HG03103 (cell line): ENCODE measurements at regions not wholly inside any gene's neighbourhood (a gene's known extent, or its start where the extent isn't known, plus 50 kb on each side); places are given as distances from the start of the nearest gene placed in this dataset.
"Not testable (repeated sequence)": the region's sequence is repeated elsewhere in the genome, so short reads cannot be mapped to it uniquely, and the experiment has no call there.

ENCODE experiments used
- ATAC-seq: cut with Tn5 transposase; IDR thresholded peaks from one replicate; pipeline ENCODE4 v1.9.1; 2021; ENCODE audit warnings: low read depth; ENCODE audit not compliant: unreplicated experiment

GRCh38 chr14:81738946-81739659, 205.4 kb upstream of the SEL1L start:
- ATAC-seq: no peak

- ATAC-seq: no peak
These were observed 210.0 kb upstream of the SEL1L start for GRCh38 chr14:81743605-81744004.

DNA sequence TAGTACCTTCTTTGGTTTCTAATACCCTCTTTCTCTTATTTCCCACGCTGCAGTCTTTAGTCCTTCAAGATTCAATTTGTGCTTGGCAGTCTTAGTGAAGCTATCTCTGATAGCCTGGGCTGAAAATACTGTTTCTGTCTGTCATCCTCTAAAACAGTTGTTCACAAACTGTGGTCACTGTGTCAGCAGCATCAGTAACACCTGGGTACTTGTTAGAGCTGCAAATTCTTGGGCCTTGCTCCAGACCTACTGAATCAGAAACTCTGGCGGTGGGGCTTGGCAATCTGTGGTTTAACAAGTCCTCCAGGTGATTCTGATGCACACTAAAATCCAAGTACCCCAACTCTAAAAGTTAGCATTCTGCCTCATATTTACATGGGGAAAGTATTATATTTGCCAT, 217.5 kb upstream of the SEL1L start:
- ATAC-seq: no peak

DNA sequence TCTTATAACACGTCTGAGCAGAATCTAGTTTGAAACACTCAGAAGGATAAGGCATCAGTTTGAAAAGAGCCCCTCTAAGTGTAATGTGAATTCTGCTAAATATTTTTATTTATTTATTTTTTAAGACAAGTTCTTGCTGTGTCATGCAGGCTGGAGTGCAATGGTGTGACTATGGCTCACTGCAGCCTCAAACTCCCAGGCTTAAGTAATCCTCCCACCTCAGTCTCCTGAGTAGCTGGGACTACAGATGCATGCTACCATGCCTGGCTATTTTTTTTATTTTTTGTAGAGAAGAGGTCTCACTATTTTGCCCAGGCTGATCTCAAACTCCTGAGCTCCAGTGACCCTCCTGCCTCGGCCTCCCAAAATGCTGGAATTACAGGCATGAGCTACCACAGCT, 225.9 kb upstream of the SEL1L start:
- ATAC-seq: no peak

GRCh38 chr14:81765651-81766275, 232.1 kb upstream of the SEL1L start:
- ATAC-seq: no peak

GRCh38 chr14:81766321-81766915, 232.8 kb upstream of the SEL1L start:
- no peak for ATAC-seq

DNA sequence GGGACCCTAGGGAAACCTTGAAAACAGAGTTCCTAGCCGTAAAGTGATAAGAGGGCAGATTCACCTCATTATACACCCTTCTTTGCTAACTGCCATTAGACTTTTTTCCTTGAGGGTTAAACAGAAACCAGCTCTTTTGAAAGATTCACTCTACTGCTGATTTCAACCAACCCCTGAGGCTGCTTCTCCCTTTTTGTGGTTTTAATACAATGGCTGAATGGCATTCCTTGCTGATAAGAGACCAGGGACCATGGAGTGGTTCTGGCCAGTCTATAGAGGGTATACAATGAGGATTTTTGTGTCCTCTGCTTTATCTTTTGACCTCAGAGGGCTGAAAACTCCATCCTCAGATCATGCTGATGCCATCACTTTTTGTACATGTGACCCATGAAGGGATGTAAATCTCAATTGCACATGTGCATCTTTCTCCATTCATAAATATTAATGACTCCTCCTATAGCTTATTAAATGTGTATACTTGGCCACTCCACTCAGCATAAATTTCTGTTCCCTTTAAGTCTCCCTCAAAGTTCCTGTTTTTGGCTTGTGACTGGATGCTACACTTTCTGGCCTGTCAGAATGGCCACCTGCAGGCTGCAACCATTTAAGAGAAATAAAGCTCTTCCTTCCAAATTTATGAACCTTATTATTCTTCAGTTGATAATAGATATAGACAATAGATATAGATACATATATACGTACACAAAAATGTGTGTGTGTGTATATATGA, 233.8 kb upstream of the SEL1L start:
- ATAC-seq: no peak

DNA sequence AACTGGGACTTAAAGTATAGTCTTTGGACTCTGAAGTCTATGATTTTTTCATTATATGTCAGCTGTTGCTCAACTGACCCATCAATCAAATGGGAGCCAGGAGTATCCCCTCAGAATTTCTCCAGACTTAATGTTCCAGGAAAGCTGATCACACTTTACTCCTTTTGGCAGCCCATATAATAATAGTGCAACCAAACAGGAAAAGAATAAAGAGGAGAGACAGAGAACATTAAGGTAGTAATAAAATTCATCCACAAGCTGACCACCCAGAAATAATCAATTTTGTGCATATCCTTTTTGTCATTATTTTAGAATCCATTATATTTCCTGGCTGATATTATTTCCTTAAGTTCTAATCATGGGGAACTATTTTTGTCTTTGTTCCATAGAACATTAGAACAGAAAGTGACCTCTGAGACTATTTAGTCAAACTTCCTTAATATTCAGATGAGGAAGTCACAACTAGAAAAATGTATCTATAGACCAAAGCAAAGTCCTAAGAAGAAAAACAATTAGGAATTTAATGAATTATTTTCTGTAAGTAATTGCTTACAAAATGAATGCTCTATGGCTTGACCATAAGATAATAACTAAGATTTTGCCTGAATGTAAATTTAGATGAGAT, 238.1 kb upstream of the SEL1L start:
- no peak for ATAC-seq

DNA sequence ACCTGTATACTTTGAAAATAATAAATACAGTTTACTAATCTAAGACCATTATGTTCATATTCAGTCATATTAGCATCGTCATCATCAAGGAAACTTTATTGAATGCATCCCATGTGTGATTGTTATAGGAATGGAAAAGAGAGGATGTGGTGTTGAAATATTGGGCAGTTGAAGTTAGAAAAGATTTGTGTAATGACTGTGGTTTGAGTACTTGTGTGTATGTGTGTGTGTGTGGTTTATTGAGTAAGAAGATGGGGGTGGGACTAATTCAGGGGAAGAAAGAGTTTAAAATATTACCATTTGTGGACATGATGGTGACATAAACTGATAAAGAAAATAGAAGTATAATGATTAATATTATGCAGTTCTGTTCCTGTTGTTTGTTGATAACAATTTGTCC, 238.7 kb upstream of the SEL1L start:
- ATAC-seq: no peak

DNA sequence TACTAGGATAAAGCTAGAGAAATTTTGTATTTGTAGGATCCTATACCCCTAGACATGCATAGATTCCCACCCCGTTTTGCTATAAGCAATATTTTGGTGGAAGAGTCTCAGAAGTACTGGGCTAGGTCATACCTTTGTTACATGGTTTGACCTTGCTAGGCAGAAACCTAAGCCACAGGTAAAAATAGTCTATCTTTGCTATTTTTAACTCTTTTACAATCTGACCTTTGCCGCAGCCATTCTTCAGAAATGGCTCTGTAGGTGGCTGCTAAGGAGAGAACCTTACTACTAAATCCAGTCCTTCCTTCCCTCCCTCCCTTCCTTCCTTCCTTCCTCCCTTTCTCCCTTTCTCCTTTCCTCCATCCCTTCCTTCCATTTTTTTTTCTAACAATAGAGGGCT, 242.9 kb upstream of the SEL1L start:
- ATAC-seq: no peak

DNA sequence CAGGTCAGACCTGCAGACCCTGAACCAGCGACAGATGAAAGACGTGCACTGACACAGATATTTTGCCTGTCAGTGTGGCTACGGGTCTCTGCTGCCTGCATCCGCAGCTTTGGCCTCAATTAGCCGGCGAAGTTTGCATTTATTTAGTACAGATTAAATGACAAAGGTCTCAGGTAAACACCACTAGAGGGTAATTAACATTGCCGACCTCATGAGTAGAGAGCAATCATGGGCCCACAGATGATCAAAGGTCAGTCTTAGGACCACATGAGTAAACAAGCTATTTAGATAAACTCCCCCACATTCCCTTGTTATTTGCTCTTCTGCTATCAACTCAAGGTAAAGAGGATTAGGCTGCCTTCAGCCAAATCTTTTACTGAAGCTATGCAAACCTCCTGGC, 248.1 kb upstream of the SEL1L start:
- ATAC-seq: not testable (repeated sequence)

GRCh38 chr14:81784084-81784483, 250.4 kb upstream of the SEL1L start:
- ATAC-seq: no peak

- ATAC-seq: no peak
These were observed 263.7 kb upstream of the SEL1L start for GRCh38 chr14:81797315-81797714.

GRCh38 chr14:81801921-81802320, 268.3 kb upstream of the SEL1L start:
- ATAC-seq: no peak

- no peak for ATAC-seq
These were observed 268.7 kb upstream of the SEL1L start for GRCh38 chr14:81802341-81802740.

DNA sequence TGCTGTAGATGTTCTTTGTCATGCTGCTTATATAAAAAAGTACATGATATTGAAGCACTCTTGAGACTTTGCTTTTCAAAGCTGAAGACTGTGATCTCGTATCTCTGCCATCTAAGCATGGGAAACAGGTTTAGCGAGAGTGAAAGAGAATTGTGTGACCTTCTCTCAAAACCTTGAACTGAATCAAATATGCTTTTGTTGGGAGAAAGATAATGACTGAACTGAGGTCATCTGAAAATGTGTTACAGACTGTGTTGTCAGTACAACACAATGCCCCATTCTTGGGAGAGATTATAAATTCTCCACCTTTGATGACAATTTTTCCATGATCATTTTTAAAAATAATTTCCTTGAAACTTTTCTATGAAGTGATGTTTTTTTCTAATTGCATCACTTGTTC, 272.1 kb upstream of the SEL1L start:
- ATAC-seq: no peak

DNA sequence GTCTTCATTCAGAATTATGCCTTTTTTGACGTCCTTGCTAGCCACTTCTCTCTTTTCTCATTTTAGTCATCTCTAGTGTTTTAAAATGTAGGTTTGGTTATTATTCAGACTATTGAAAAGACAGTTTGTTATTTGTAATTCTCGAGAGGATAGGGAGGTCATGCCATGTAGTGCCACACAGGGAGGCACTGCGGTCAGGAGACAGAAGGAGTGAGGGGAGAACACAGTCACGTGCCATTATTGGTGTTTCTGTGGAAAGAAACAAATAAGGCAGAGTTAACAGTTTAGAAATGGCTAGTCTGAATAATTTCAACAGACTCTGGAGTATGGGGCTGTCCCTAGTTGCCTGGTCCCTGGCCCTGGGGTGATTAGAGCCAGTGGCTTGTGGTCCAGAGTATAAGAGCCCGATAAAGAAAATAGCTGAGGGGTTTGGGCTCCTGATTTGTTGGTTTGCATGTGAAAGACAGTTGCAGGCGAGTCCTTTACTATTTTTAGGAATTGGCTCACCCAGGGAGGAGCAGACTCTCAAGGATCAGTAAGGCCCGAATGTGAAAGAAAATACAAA, 278.1 kb upstream of the SEL1L start:
- no peak for ATAC-seq

GRCh38 chr14:81818271-81818670, 284.6 kb upstream of the SEL1L start:
- ATAC-seq: no peak

DNA sequence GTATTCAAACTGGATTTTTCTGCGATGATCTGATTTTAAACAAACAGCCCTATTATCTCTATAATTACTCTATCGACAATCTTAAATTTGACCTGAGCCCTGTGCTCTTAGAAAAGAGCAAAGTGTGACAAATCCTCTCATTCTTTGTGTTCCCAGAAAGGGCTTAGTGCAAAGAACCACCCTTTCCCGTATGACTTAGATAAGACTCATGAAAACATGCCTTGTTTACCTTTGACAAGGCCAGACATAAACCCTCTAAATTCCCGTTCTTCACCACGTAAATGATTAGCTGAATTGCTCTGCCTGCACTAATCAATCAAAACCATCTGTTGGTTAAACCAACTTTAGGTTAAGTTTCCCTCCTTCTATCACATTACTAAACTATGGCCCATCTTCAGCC, 285.7 kb upstream of the SEL1L start:
- no peak for ATAC-seq

- ATAC-seq: no peak
These were observed 286.3 kb upstream of the SEL1L start for GRCh38 chr14:81819910-81820309.

DNA sequence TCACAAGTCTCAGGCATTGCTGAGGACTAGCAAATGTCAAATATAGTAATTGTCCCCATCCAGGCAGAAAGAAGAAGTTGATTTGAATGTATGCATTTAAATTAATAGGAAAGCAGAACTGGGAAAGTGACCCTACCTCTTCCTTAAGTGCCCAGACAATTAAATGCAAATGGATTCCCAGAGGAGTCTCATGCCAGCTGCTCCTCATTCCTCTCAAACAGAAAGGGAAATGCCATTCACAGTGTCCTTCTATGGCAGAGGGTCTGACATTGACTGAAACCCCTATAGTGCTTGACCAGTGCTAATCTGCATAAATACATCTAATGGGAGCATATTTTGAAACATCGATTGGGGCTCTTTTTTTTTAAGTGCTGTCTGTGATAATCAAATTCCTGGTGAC, 292.4 kb upstream of the SEL1L start:
- ATAC-seq: no peak
